Heart left ventricle (tissue), 16 donors: ENCODE measurements at regions not wholly inside any gene's neighbourhood (a gene's known extent, or its start where the extent isn't known, plus 50 kb on each side); places are given as distances from the start of the nearest gene placed in this dataset.

Source experiments
- ATAC-seq, 4 donors: fragments of 200-7000 bp; cut with Tn5 transposase; one replicate each; pipeline ENCODE4 v1.9.1; 2020 to 2022; ENCODE audit warnings: moderate library complexity in 4 of 4, mild to moderate bottlenecking in 3 of 4, moderate number of reproducible peaks in 1 of 4
- DNase-seq, 5 donors: peaks; one replicate each; pipeline ENCODE4 v3.0.0-alpha.2; 2020
- H3K27ac ChIP-seq, 12 donors: fragments of 200-600 bp; sonication (generic) in 4 of 12; one replicate each; pipeline versions ENCODE4 v1.5.0 to v1.8.0; 2016 to 2022; ENCODE audit warnings: mild to moderate bottlenecking in 2 of 12
- H3K27me3 ChIP-seq, 9 donors: fragments of 200-600 bp; sonication (generic) in 2 of 9; one replicate each; pipeline versions ENCODE4 v1.5.1 to v1.8.0; 2016 to 2022; ENCODE audit warnings: mild to moderate bottlenecking in 3 of 9
- H3K36me3 ChIP-seq, 9 donors: fragments of 200-600 bp; sonication (generic) in 2 of 9; one replicate each; pipeline versions ENCODE4 v1.5.0 to v1.8.0; 2018 to 2022; ENCODE audit warnings: mild to moderate bottlenecking in 2 of 9
- H3K4me1 ChIP-seq, 12 donors: fragments of 200-600 bp; sonication (generic) in 4 of 12; one replicate each; pipeline versions ENCODE4 v1.5.0 to v1.8.0; 2016 to 2022; ENCODE audit warnings: mild to moderate bottlenecking in 3 of 12
- H3K4me3 ChIP-seq, 12 donors: fragments of 200-600 bp; sonication (generic) in 4 of 12; one replicate each; pipeline versions ENCODE4 v1.5.0 to v1.8.0; 2017 to 2022; ENCODE audit warnings: mild to moderate bottlenecking in 9 of 12, moderate library complexity in 4 of 12
- H3K9me3 ChIP-seq, 12 donors: fragments of 200-600 bp; sonication (generic) in 4 of 12; one replicate each; pipeline versions ENCODE4 v1.5.0 to v1.8.0; 2016 to 2022; ENCODE audit warnings: mild to moderate bottlenecking in 1 of 12
- CTCF ChIP-seq, 12 donors: fragments of 200-600 bp; sonication (generic) in 4 of 12; IDR thresholded peaks; one replicate each; pipeline versions ENCODE4 v1.5.0 to v1.8.0; 2018 to 2022; ENCODE audit warnings: antibody characterized with exemption in 12 of 12, mild to moderate bottlenecking in 5 of 12
- POLR2A ChIP-seq, 2 donors: fragments of 450-650 bp; IDR thresholded peaks; one replicate each; pipeline ENCODE4 v1.6.1; 2017; ENCODE audit warnings: antibody characterized with exemption in 2 of 2, mild to moderate bottlenecking in 2 of 2, moderate library complexity in 2 of 2
- WGBS, 4 donors: extraction: QIAGEN DNeasy Blood & Tissue Kit in 2 of 4; methylation state at CpG; one replicate each; pipeline versions ENCODE4 v1.1.5 to v1.1.7; 2013 to 2018; 5-methylcytosine and 5-hydroxymethylcytosine counted together
- intact Hi-C, 10 donors: fragments of 100-400 bp; cut with DNase I; formaldehyde crosslinking; loops; one replicate each; pipeline versions ENCODE4 v1.11.1 to v1.14.2; 2022
- donor health status: ischemic (EF 13 %, LVEDD 7.1; RV severe dilation, severe dysfunction).
- donor health status: healthy with polysubstance abuse.
- donor health status: DM: no; HTN: yes; CAD: no.
- donor health status: DM: no; HTN: no; CAD: no.
- donor health status: ischemic (EF 25% LVEDD 6.9; RV normal size, moderate dysfunction).
- donor health status: ischemic (EF 25% LVEDD 5.7; RV mildly dilated, moderate dysfunction).
- donor health status: healthy.
- donor health status: DM: yes; HTN: yes; CAD: no.
- donor health status: ischemic (EF 35%, LVEDD 5.7; RV mildly dilated, moderate dysfunction).
- donor health status: nonischemic (EF 11% LVEDD 7.7; RV severe dilation, severe dysfunction).
- donor health status: DM: yes; HTN: yes; CAD: no.
- donor health status: PGD.
- donor health status: ischemic (EF 29% LVEDD 5.4; RV normal size, mild dysfunction).
- donor health status: nonischemic (EF 23%, LVEDD 6.1; RV moderate dilation, normal function).

- no peak for DNase-seq
- WGBS, 4 donors, result 93 to 98% (median 97%) methylated on average over 2 of the region's 2 CpGs
- TF ChIP-seq CTCF (IDR thresholded peaks at IDR 0.05), result no peak
- TF ChIP-seq POLR2A (IDR thresholded peaks at IDR 0.05), result no peak
These were observed 312.7 kb downstream of the HRH4 start for GRCh38 chr18:24773101-24773500.

GRCh38 chr18:24776019-24776418 is 315.6 kb downstream of the HRH4 start:
- no peak for ATAC-seq
- H3K36me3 ChIP-seq, result no peaks in the 10 kb centered on the region
- no peaks in the 10 kb centered on the region for H3K9me3 ChIP-seq
- DNase-seq, result no peak
- no peak overlapping the region for H3K27ac ChIP-seq
- H3K4me3 ChIP-seq, result no peak overlapping the region
- no peaks in the 10 kb centered on the region for H3K27me3 ChIP-seq
- intact Hi-C loops, result no loop called here
- TF ChIP-seq POLR2A (IDR thresholded peaks at IDR 0.05) (no peak), CTCF (IDR thresholded peaks at IDR 0.05) (no peak)
- H3K4me1 ChIP-seq, result no peaks in the 10 kb centered on the region

More at GRCh38 chr18:24773101-24773500, 312.7 kb downstream of the HRH4 start:
- H3K4me3 ChIP-seq, result no peak overlapping the region
- no peaks in the 10 kb centered on the region for H3K4me1 ChIP-seq
- intact Hi-C loops, result no loop called here
- no peaks in the 10 kb centered on the region for H3K36me3 ChIP-seq
- no peak overlapping the region for H3K27ac ChIP-seq
- H3K9me3 ChIP-seq, result no peaks in the 10 kb centered on the region
- no peak for ATAC-seq
- no peaks in the 10 kb centered on the region for H3K27me3 ChIP-seq

GRCh38 chr18:24778810-24779418 is 318.5 kb downstream of the HRH4 start:
- Histone ChIP-seq H3K4me1 (no peaks in the 10 kb centered on the region), H3K27ac (no peak overlapping the region), H3K36me3 (no peaks in the 10 kb centered on the region), H3K4me3 (no peak overlapping the region), H3K9me3 (no peaks in the 10 kb centered on the region), H3K27me3 (no peaks in the 10 kb centered on the region)
- no peak for DNase-seq
- no peak for ATAC-seq
- intact Hi-C loops, result no loop called here
- TF ChIP-seq CTCF (IDR thresholded peaks at IDR 0.05) (no peak), POLR2A (IDR thresholded peaks at IDR 0.05) (no peak)
- WGBS, 4 donors, result 64 to 78% (median 72%) methylated on average over 6 of the region's 6 CpGs

- TF ChIP-seq POLR2A (IDR thresholded peaks at IDR 0.05) (no peak), CTCF (IDR thresholded peaks at IDR 0.05) (no peak)
- no peaks in the 10 kb centered on the region for H3K27me3 ChIP-seq
- intact Hi-C loops, result no loop called here
- DNase-seq (no peak), ATAC-seq (no peak)
- no peaks in the 10 kb centered on the region for H3K4me1 ChIP-seq
- peaks cover 0 to 3% (median 0%) of the 10 kb centered on the region in 12 donors for H3K9me3 ChIP-seq
- H3K4me3 ChIP-seq, result no peak overlapping the region
- WGBS, 4 donors, result 66 to 86% (median 84%) methylated on average over 3 of the region's 3 CpGs
- H3K27ac ChIP-seq, result no peak overlapping the region
- H3K36me3 ChIP-seq, result no peaks in the 10 kb centered on the region
These were observed 322.1 kb downstream of the HRH4 start for GRCh38 chr18:24782566-24782965.
